Colonic mucosa (tissue), 4 donors: ENCODE measurements at regions not wholly inside any gene's neighbourhood (a gene's known extent, or its start where the extent isn't known, plus 50 kb on each side); places are given as distances from the start of the nearest gene placed in this dataset.

ENCODE experiments used
- DNase-seq: peaks from one replicate; pipeline ENCODE4 v3.0.0-alpha.2; 2020
- H3K27ac ChIP-seq: fragments of 200-600 bp; one replicate; pipeline ENCODE4 v1.8.0; 2021
- H3K27me3 ChIP-seq: fragments of 200-600 bp; one replicate; pipeline ENCODE4 v1.8.0; 2021
- H3K36me3 ChIP-seq: fragments of 200-600 bp; one replicate; pipeline ENCODE4 v1.8.0; 2021
- H3K4me1 ChIP-seq: fragments of 200-600 bp; one replicate; pipeline ENCODE4 v1.8.0; 2021; ENCODE audit warnings: mild to moderate bottlenecking
- H3K4me3 ChIP-seq: fragments of 200-600 bp; one replicate; pipeline ENCODE4 v1.8.0; 2021
- H3K9ac ChIP-seq, 2 donors: one replicate each; pipeline ENCODE4 v1.7.0; 2013; ENCODE audit warnings: control low read depth in 2 of 2, low read depth in 2 of 2, low read length in 2 of 2
- H3K9me3 ChIP-seq: fragments of 200-600 bp; one replicate; pipeline ENCODE4 v1.8.0; 2021
- CTCF ChIP-seq: fragments of 200-600 bp; IDR thresholded peaks from one replicate; pipeline ENCODE4 v1.8.0; 2022; ENCODE audit warnings: antibody characterized with exemption, mild to moderate bottlenecking
- intact Hi-C: fragments of 100-400 bp; cut with DNase I; formaldehyde crosslinking; loops from one replicate; pipeline ENCODE4 v1.14.1; 2022
- donor health status: healthy.
- donor health status: DM: no; HTN: no; CAD: no.
- donor health status: DM: no; HTN: no; CAD: no.

DNA sequence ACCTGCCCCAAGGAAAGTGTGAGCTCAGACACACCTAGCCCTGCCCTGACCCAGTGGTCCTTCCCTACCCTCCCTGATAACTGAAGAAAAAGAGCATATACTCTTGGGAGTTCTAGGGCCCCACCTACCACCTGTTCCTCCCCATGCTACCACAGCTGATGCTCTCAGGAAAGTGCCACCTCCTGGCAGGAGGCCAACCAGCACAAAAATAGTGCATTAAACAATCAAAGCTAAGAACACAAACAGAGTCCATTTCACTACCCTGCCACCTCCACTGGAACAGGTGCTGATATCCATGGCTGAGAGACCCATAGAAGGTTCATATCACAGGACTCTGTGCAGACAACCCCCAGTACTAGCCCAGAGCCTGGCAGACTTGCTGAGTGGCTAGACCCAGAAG lies 288.6 kb upstream of the PHF14 start:
- intact Hi-C loops, result no loop called here
- H3K4me1 ChIP-seq, result no peaks in the 10 kb centered on the region
- H3K9ac ChIP-seq, result no peak overlapping the region
- no peaks in the 10 kb centered on the region for H3K9me3 ChIP-seq
- no peak overlapping the region for H3K27ac ChIP-seq
- no peaks in the 10 kb centered on the region for H3K27me3 ChIP-seq
- TF ChIP-seq CTCF, result no peak
- DNase-seq, result no peak
- H3K36me3 ChIP-seq, result no peaks in the 10 kb centered on the region
- H3K4me3 ChIP-seq, result no peak overlapping the region

- intact Hi-C loops, result no loop called here
- Histone ChIP-seq H3K4me3 (no peak overlapping the region), H3K27me3 (no peaks in the 10 kb centered on the region), H3K4me1 (no peaks in the 10 kb centered on the region), H3K27ac (no peak overlapping the region), H3K36me3 (no peaks in the 10 kb centered on the region), H3K9me3 (no peaks in the 10 kb centered on the region), H3K9ac (no peak overlapping the region)
- TF ChIP-seq CTCF, result no peak
- DNase-seq, result no peak
Measured at GRCh38 chr7:10688544-10688943, 285.1 kb upstream of the PHF14 start.

DNA sequence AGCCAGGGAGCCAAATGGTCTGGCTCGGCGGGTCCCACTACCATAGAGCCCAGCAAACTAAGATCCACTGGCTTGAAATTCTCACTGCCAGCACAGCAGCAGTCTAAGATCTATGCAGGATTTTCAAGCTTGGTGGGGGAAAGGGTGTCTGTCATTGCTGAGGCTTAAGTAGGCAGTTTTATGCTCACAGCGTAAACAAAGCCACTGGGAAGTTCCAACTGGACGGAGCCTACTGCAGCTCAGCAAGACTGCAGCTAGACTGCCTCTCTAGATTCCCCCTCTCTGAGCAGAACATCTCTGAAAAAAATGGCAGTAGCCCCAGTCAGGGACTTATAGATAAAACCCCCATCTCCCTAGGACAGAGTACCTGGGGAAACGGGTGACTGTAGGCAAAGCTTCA lies 277.6 kb upstream of the PHF14 start:
- DNase-seq, result no peak
- TF ChIP-seq CTCF, result no peak
- H3K4me3 ChIP-seq, result no peak overlapping the region
- intact Hi-C loops, result no loop called here
- H3K27me3 ChIP-seq, result no peaks in the 10 kb centered on the region
- no peak overlapping the region for H3K27ac ChIP-seq
- no peak overlapping the region for H3K9ac ChIP-seq
- H3K4me1 ChIP-seq, result no peaks in the 10 kb centered on the region
- no peaks in the 10 kb centered on the region for H3K36me3 ChIP-seq
- no peaks in the 10 kb centered on the region for H3K9me3 ChIP-seq

GRCh38 chr7:10703059-10703458 lies 270.6 kb upstream of the PHF14 start:
- H3K4me3 ChIP-seq, result no peak overlapping the region
- no peak for DNase-seq
- H3K4me1 ChIP-seq, result no peaks in the 10 kb centered on the region
- no peak overlapping the region for H3K9ac ChIP-seq
- H3K27me3 ChIP-seq, result no peaks in the 10 kb centered on the region
- intact Hi-C loops, result no loop called here
- no peaks in the 10 kb centered on the region for H3K9me3 ChIP-seq
- H3K27ac ChIP-seq, result no peak overlapping the region
- H3K36me3 ChIP-seq, result no peaks in the 10 kb centered on the region
- no peak for TF ChIP-seq CTCF

- Histone ChIP-seq H3K4me1 (no peaks in the 10 kb centered on the region), H3K27me3 (no peaks in the 10 kb centered on the region)
- no peak for TF ChIP-seq CTCF
Measured at GRCh38 chr7:10703981-10704380, 269.7 kb upstream of the PHF14 start.

GRCh38 chr7:10704653-10705052 lies 269.0 kb upstream of the PHF14 start:
- no peak overlapping the region for H3K4me3 ChIP-seq
- no peak for DNase-seq
- no peaks in the 10 kb centered on the region for H3K27me3 ChIP-seq
- H3K27ac ChIP-seq, result no peak overlapping the region
- H3K9me3 ChIP-seq, result no peaks in the 10 kb centered on the region
- H3K4me1 ChIP-seq, result no peaks in the 10 kb centered on the region
- intact Hi-C loops, result no loop called here
- no peaks in the 10 kb centered on the region for H3K36me3 ChIP-seq
- TF ChIP-seq CTCF, result no peak
- H3K9ac ChIP-seq, result no peak overlapping the region

More at GRCh38 chr7:10703981-10704380, 269.7 kb upstream of the PHF14 start:
- H3K9ac ChIP-seq, result no peak overlapping the region
- no peak overlapping the region for H3K27ac ChIP-seq
- no peaks in the 10 kb centered on the region for H3K36me3 ChIP-seq
- DNase-seq, result no peak
- intact Hi-C loops, result no loop called here
- no peak overlapping the region for H3K4me3 ChIP-seq
- no peaks in the 10 kb centered on the region for H3K9me3 ChIP-seq
